ENCODE measurements at regions not wholly inside any gene's neighbourhood (a gene's known extent, or its start where the extent isn't known, plus 50 kb on each side); places are given as distances from the start of the nearest gene placed in this dataset.

DNA sequence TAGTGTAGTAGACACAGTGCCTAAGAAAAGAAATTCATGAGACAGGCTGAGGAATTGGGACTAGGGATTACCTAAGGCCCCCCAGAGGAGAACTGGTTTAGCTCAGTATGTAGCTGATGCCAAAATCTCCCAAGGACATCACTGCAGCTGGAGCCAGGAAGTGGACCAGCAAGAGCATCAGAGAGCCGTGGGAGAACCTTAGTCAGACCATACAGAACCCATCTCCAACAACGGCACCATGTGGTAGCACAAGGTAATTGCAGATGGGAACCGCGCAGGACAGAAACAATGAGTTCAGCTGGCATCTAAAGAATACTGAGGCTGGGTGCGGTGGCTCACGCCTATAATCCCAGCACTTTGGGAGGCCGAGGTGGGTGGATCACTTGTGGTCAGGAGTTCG lies 81.7 kb downstream of the WNT5A start:
- no peak for TF ChIP-seq POLR2AphosphoS5 (IDR thresholded peaks at IDR 0.05)
- TF ChIP-seq POLR2A (IDR thresholded peaks at IDR 0.05) = no peak
- TF ChIP-seq, protein P1, sequence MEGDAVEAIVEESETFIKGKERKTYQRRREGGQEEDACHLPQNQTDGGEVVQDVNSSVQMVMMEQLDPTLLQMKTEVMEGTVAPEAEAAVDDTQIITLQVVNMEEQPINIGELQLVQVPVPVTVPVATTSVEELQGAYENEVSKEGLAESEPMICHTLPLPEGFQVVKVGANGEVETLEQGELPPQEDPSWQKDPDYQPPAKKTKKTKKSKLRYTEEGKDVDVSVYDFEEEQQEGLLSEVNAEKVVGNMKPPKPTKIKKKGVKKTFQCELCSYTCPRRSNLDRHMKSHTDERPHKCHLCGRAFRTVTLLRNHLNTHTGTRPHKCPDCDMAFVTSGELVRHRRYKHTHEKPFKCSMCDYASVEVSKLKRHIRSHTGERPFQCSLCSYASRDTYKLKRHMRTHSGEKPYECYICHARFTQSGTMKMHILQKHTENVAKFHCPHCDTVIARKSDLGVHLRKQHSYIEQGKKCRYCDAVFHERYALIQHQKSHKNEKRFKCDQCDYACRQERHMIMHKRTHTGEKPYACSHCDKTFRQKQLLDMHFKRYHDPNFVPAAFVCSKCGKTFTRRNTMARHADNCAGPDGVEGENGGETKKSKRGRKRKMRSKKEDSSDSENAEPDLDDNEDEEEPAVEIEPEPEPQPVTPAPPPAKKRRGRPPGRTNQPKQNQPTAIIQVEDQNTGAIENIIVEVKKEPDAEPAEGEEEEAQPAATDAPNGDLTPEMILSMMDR (IDR thresholded peaks at IDR 0.05) = no peak
